ENCODE measurements at regions not wholly inside any gene's neighbourhood (a gene's known extent, or its start where the extent isn't known, plus 50 kb on each side); places are given as distances from the start of the nearest gene placed in this dataset.

- Histone ChIP-seq H3K4me3 (ENCODE audit: low read length, poor library complexity, severe bottlenecking) (no peak overlapping the region), H3K79me2 (ENCODE audit: insufficient read depth, low read length) (no peaks in the 10 kb centered on the region), H3K9me3 (ENCODE audit: insufficient read depth, low read depth, low read length) (no peaks in the 10 kb centered on the region), H4K20me1 (ENCODE audit: insufficient read depth, low read length, poor library complexity, severe bottlenecking) (no peaks in the 10 kb centered on the region), H3K9me2 (replicated peaks; ENCODE audit: low read depth, low read length) (no peaks in the 10 kb centered on the region), H3K4me1 (ENCODE audit: insufficient read depth, low read length, poor library complexity, severe bottlenecking) (no peaks in the 10 kb centered on the region), H3F3A (ENCODE audit: low read depth) (no peaks in the 10 kb centered on the region), H3K36me3 (ENCODE audit: insufficient read depth, low read length) (no peaks in the 10 kb centered on the region), H2AFZ (ENCODE audit: low read length) (no peak overlapping the region), H3K9ac (ENCODE audit: low read depth, low read length, poor library complexity, severe bottlenecking) (no peak overlapping the region), H3K27me3 (ENCODE audit: insufficient read depth, low read length, poor library complexity, severe bottlenecking) (no peaks in the 10 kb centered on the region), H3K4me2 (ENCODE audit: low read depth, low read length, poor library complexity, severe bottlenecking) (no peak overlapping the region)
- TF ChIP-seq CTCF (conservative IDR thresholded peaks at IDR 0.05; ENCODE audit: low read length), result no peak
- TF ChIP-seq EZH2phosphoT487 (IDR thresholded peaks at IDR 0.05; ENCODE audit: borderline replicate concordance), result no peak
Measured at GRCh38 chr2:57080035-57080434, 896.2 kb downstream of the CCDC85A start.

- H3K4me2 ChIP-seq (ENCODE audit: low read depth, low read length, poor library complexity, severe bottlenecking), result no peak overlapping the region
- no peak overlapping the region for H3K9ac ChIP-seq (ENCODE audit: low read depth, low read length, poor library complexity, severe bottlenecking)
- H3K27me3 ChIP-seq (ENCODE audit: insufficient read depth, low read length, poor library complexity, severe bottlenecking), result no peaks in the 10 kb centered on the region
- no peak overlapping the region for H2AFZ ChIP-seq (ENCODE audit: low read length)
- no peaks in the 10 kb centered on the region for H3F3A ChIP-seq (ENCODE audit: low read depth)
- no peak for TF ChIP-seq EZH2phosphoT487 (IDR thresholded peaks at IDR 0.05; ENCODE audit: borderline replicate concordance)
- TF ChIP-seq CTCF (conservative IDR thresholded peaks at IDR 0.05; ENCODE audit: low read length), result no peak
- no peaks in the 10 kb centered on the region for H3K9me2 ChIP-seq (replicated peaks; ENCODE audit: low read depth, low read length)
- H3K4me3 ChIP-seq (ENCODE audit: low read length, poor library complexity, severe bottlenecking), result no peak overlapping the region
- no peaks in the 10 kb centered on the region for H3K36me3 ChIP-seq (ENCODE audit: insufficient read depth, low read length)
- H4K20me1 ChIP-seq (ENCODE audit: insufficient read depth, low read length, poor library complexity, severe bottlenecking), result no peaks in the 10 kb centered on the region
- H3K79me2 ChIP-seq (ENCODE audit: insufficient read depth, low read length), result no peaks in the 10 kb centered on the region
- H3K9me3 ChIP-seq (ENCODE audit: insufficient read depth, low read depth, low read length), result no peaks in the 10 kb centered on the region
- no peaks in the 10 kb centered on the region for H3K4me1 ChIP-seq (ENCODE audit: insufficient read depth, low read length, poor library complexity, severe bottlenecking)
Measured at GRCh38 chr2:57084697-57085281, 901.0 kb downstream of the CCDC85A start.

GRCh38 chr2:57093020-57093419 lies 909.2 kb downstream of the CCDC85A start:
- Histone ChIP-seq H3K4me2 (ENCODE audit: low read depth, low read length, poor library complexity, severe bottlenecking) (no peak overlapping the region), H4K20me1 (ENCODE audit: insufficient read depth, low read length, poor library complexity, severe bottlenecking) (no peaks in the 10 kb centered on the region), H3K27me3 (ENCODE audit: insufficient read depth, low read length, poor library complexity, severe bottlenecking) (no peaks in the 10 kb centered on the region), H3K4me1 (ENCODE audit: insufficient read depth, low read length, poor library complexity, severe bottlenecking) (no peaks in the 10 kb centered on the region), H3K9me2 (replicated peaks; ENCODE audit: low read depth, low read length) (no peaks in the 10 kb centered on the region), H3K9ac (ENCODE audit: low read depth, low read length, poor library complexity, severe bottlenecking) (no peak overlapping the region), H2AFZ (ENCODE audit: low read length) (no peak overlapping the region), H3K36me3 (ENCODE audit: insufficient read depth, low read length) (no peaks in the 10 kb centered on the region), H3K9me3 (ENCODE audit: insufficient read depth, low read depth, low read length) (no peaks in the 10 kb centered on the region), H3F3A (ENCODE audit: low read depth) (no peaks in the 10 kb centered on the region), H3K4me3 (ENCODE audit: low read length, poor library complexity, severe bottlenecking) (no peak overlapping the region), H3K79me2 (ENCODE audit: insufficient read depth, low read length) (no peaks in the 10 kb centered on the region)
- TF ChIP-seq EZH2phosphoT487 (IDR thresholded peaks at IDR 0.05; ENCODE audit: borderline replicate concordance), result no peak
- TF ChIP-seq CTCF (conservative IDR thresholded peaks at IDR 0.05; ENCODE audit: low read length), result no peak
